ENCODE measurements at regions not wholly inside any gene's neighbourhood (a gene's known extent, or its start where the extent isn't known, plus 50 kb on each side); places are given as distances from the start of the nearest gene placed in this dataset.

- H3K27ac ChIP-seq (ENCODE audit: low read depth, low read length), result no peak overlapping the region
- H3K9me2 ChIP-seq (replicated peaks; ENCODE audit: control insufficient read depth, low read length), result no peaks in the 10 kb centered on the region
- H3K79me2 ChIP-seq (ENCODE audit: control insufficient read depth, low read length), result no peaks in the 10 kb centered on the region
- no peaks in the 10 kb centered on the region for H3K9me3 ChIP-seq (ENCODE audit: control insufficient read depth, insufficient read depth, low read length)
- no peaks in the 10 kb centered on the region for H3K36me3 ChIP-seq (ENCODE audit: control insufficient read depth, low read length)
- TF ChIP-seq, protein P1, sequence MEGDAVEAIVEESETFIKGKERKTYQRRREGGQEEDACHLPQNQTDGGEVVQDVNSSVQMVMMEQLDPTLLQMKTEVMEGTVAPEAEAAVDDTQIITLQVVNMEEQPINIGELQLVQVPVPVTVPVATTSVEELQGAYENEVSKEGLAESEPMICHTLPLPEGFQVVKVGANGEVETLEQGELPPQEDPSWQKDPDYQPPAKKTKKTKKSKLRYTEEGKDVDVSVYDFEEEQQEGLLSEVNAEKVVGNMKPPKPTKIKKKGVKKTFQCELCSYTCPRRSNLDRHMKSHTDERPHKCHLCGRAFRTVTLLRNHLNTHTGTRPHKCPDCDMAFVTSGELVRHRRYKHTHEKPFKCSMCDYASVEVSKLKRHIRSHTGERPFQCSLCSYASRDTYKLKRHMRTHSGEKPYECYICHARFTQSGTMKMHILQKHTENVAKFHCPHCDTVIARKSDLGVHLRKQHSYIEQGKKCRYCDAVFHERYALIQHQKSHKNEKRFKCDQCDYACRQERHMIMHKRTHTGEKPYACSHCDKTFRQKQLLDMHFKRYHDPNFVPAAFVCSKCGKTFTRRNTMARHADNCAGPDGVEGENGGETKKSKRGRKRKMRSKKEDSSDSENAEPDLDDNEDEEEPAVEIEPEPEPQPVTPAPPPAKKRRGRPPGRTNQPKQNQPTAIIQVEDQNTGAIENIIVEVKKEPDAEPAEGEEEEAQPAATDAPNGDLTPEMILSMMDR (IDR thresholded peaks at IDR 0.05; ENCODE audit: low read depth, low read length, poor library complexity, severe bottlenecking), result no peak
- no peak for TF ChIP-seq EZH2phosphoT487 (IDR thresholded peaks at IDR 0.05; ENCODE audit: borderline replicate concordance, low read length)
- H3K4me2 ChIP-seq (ENCODE audit: low read length), result no peak overlapping the region
- no peaks in the 10 kb centered on the region for H4K20me1 ChIP-seq (ENCODE audit: control insufficient read depth, insufficient read depth, low read depth, low read length)
- no peaks in the 10 kb centered on the region for H3K4me1 ChIP-seq (ENCODE audit: control insufficient read depth, low read length)
- no peaks in the 10 kb centered on the region for H3F3A ChIP-seq (ENCODE audit: control insufficient read depth, insufficient read depth)
- no peaks in the 10 kb centered on the region for H3K27me3 ChIP-seq (ENCODE audit: control insufficient read depth, low read length)
- no peak overlapping the region for H3K4me3 ChIP-seq (ENCODE audit: low read length)
Observed at GRCh38 chr10:131641231-131641630, 259.6 kb upstream of the PPP2R2D start.

- Histone ChIP-seq H3K4me3 (ENCODE audit: low read length) (no peak overlapping the region), H3K27ac (ENCODE audit: low read depth, low read length) (no peak overlapping the region), H3K36me3 (ENCODE audit: control insufficient read depth, low read length) (no peaks in the 10 kb centered on the region), H4K20me1 (ENCODE audit: control insufficient read depth, insufficient read depth, low read depth, low read length) (no peaks in the 10 kb centered on the region), H3F3A (ENCODE audit: control insufficient read depth, insufficient read depth) (no peaks in the 10 kb centered on the region), H3K27me3 (ENCODE audit: control insufficient read depth, low read length) (no peaks in the 10 kb centered on the region), H3K4me1 (ENCODE audit: control insufficient read depth, low read length) (no peaks in the 10 kb centered on the region), H3K9me3 (ENCODE audit: control insufficient read depth, insufficient read depth, low read length) (no peaks in the 10 kb centered on the region), H3K79me2 (ENCODE audit: control insufficient read depth, low read length) (no peaks in the 10 kb centered on the region), H3K9me2 (replicated peaks; ENCODE audit: control insufficient read depth, low read length) (no peaks in the 10 kb centered on the region), H3K4me2 (ENCODE audit: low read length) (no peak overlapping the region)
- TF ChIP-seq, protein P1 (IDR thresholded peaks at IDR 0.05; ENCODE audit: low read depth, low read length, poor library complexity, severe bottlenecking), result no peak
- no peak for TF ChIP-seq EZH2phosphoT487 (IDR thresholded peaks at IDR 0.05; ENCODE audit: borderline replicate concordance, low read length)
Observed at GRCh38 chr10:131641898-131642297, 258.9 kb upstream of the PPP2R2D start.

DNA sequence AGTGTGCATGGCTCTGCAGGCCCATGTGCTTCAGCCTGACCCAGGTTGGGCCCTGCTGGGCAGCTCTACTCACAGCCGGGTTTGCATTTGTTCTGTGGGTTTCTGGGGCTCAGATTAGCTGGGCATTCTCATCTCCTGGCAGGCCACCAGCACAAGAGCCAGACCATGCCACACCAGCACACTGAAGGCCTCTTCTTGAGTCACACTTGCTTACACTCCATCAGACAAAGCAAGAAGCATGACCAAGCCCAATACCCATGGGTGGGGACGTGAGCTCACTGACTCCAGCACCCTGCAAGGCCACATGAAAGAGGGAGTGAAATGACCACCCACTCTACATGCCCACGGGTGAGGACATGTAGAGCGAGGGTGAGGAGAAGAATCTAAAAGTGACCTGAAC lies 257.8 kb upstream of the PPP2R2D start:
- Histone ChIP-seq H3K79me2 (ENCODE audit: control insufficient read depth, low read length) (no peaks in the 10 kb centered on the region), H3K9me3 (ENCODE audit: control insufficient read depth, insufficient read depth, low read length) (no peaks in the 10 kb centered on the region), H3K27ac (ENCODE audit: low read depth, low read length) (no peak overlapping the region), H3K4me2 (ENCODE audit: low read length) (no peak overlapping the region), H3K36me3 (ENCODE audit: control insufficient read depth, low read length) (no peaks in the 10 kb centered on the region), H3K9me2 (replicated peaks; ENCODE audit: control insufficient read depth, low read length) (no peaks in the 10 kb centered on the region), H3K4me3 (ENCODE audit: low read length) (no peak overlapping the region), H3K27me3 (ENCODE audit: control insufficient read depth, low read length) (no peaks in the 10 kb centered on the region), H3F3A (ENCODE audit: control insufficient read depth, insufficient read depth) (no peaks in the 10 kb centered on the region), H4K20me1 (ENCODE audit: control insufficient read depth, insufficient read depth, low read depth, low read length) (no peaks in the 10 kb centered on the region), H3K4me1 (ENCODE audit: control insufficient read depth, low read length) (no peaks in the 10 kb centered on the region)
- TF ChIP-seq, protein P1 (IDR thresholded peaks at IDR 0.05; ENCODE audit: low read depth, low read length, poor library complexity, severe bottlenecking), result no peak
- TF ChIP-seq EZH2phosphoT487 (IDR thresholded peaks at IDR 0.05; ENCODE audit: borderline replicate concordance, low read length), result no peak

- H3K9me3 ChIP-seq (ENCODE audit: control insufficient read depth, insufficient read depth, low read length), result no peaks in the 10 kb centered on the region
- no peaks in the 10 kb centered on the region for H3K27me3 ChIP-seq (ENCODE audit: control insufficient read depth, low read length)
- no peak overlapping the region for H3K4me3 ChIP-seq (ENCODE audit: low read length)
- no peaks in the 10 kb centered on the region for H3K9me2 ChIP-seq (replicated peaks; ENCODE audit: control insufficient read depth, low read length)
- H3K79me2 ChIP-seq (ENCODE audit: control insufficient read depth, low read length), result no peaks in the 10 kb centered on the region
- no peaks in the 10 kb centered on the region for H3K36me3 ChIP-seq (ENCODE audit: control insufficient read depth, low read length)
- H3K4me2 ChIP-seq (ENCODE audit: low read length), result no peak overlapping the region
- H3K4me1 ChIP-seq (ENCODE audit: control insufficient read depth, low read length), result no peaks in the 10 kb centered on the region
- no peak overlapping the region for H3K27ac ChIP-seq (ENCODE audit: low read depth, low read length)
- H3F3A ChIP-seq (ENCODE audit: control insufficient read depth, insufficient read depth), result no peaks in the 10 kb centered on the region
- no peak for TF ChIP-seq EZH2phosphoT487 (IDR thresholded peaks at IDR 0.05; ENCODE audit: borderline replicate concordance, low read length)
- TF ChIP-seq, protein P1 (IDR thresholded peaks at IDR 0.05; ENCODE audit: low read depth, low read length, poor library complexity, severe bottlenecking), result no peak
- no peaks in the 10 kb centered on the region for H4K20me1 ChIP-seq (ENCODE audit: control insufficient read depth, insufficient read depth, low read depth, low read length)
Observed at GRCh38 chr10:131644289-131644688, 256.5 kb upstream of the PPP2R2D start.

All from DOHH2 (cell line).